HepG2 (cell line): ENCODE measurements at regions not wholly inside any gene's neighbourhood (a gene's known extent, or its start where the extent isn't known, plus 50 kb on each side); places are given as distances from the start of the nearest gene placed in this dataset.
A peak's percentile ranks its signal among the peaks of the same experiment; 100 is the strongest.

ENCODE experiments used
- ATM ChIP-seq: fragments of 450-650 bp; IDR thresholded peaks from 2 replicates; pipeline ENCODE4 v1.7.1; 2017; ENCODE audit warnings: mild to moderate bottlenecking, borderline replicate concordance
- BHLHE40 ChIP-seq: IDR thresholded peaks from 2 replicates; pipeline ENCODE4 v1.6.1; 2011; ENCODE audit warnings: low read length, improper control_type of control experiment
- BRD4 ChIP-seq: sonication (generic); formaldehyde crosslinking; IDR thresholded peaks from 2 replicates; pipeline ENCODE4 v1.4.0; 2020; ENCODE audit warnings: missing genetic modification reagents
- FIP1L1 ChIP-seq: fragments of 200-400 bp; formaldehyde crosslinking; IDR thresholded peaks from 2 replicates; pipeline ENCODE4 v1.6.1; 2018; ENCODE audit warnings: low read depth, mild to moderate bottlenecking, low read length, moderate library complexity, borderline replicate concordance; ENCODE audit not compliant: insufficient read depth
- FOXK2 ChIP-seq: fragments of 450-650 bp; IDR thresholded peaks from 2 replicates; pipeline ENCODE4 v1.6.1; 2016
- GPN1 ChIP-seq: sonication (generic); formaldehyde crosslinking; IDR thresholded peaks from 2 replicates; pipeline ENCODE4 v1.5.1; 2020; ENCODE audit warnings: missing genetic modification reagents, borderline replicate concordance
- JUN ChIP-seq: sonication (generic); formaldehyde crosslinking; IDR thresholded peaks from 2 replicates; pipeline ENCODE4 v1.4.0; 2020; ENCODE audit warnings: mild to moderate bottlenecking, missing genetic modification reagents
- MATR3 ChIP-seq: sonication (generic); formaldehyde crosslinking; IDR thresholded peaks from 2 replicates; pipeline ENCODE4 v1.4.0; 2020; ENCODE audit warnings: missing genetic modification reagents
- RBM22 ChIP-seq: fragments of 200-400 bp; formaldehyde crosslinking; optimal IDR thresholded peaks from 2 replicates; pipeline ENCODE3; 2017; ENCODE audit warnings: mild to moderate bottlenecking, low read length, moderate library complexity
- REPIN1 ChIP-seq: sonication (generic); formaldehyde crosslinking; IDR thresholded peaks from 2 replicates; pipeline ENCODE4 v1.8.0; 2022; ENCODE audit warnings: missing genetic modification reagents, low read depth, mild to moderate bottlenecking, borderline replicate concordance
- TBX3 ChIP-seq: fragments of 450-650 bp; IDR thresholded peaks from 2 replicates; pipeline ENCODE4 v1.6.1; 2017; ENCODE audit warnings: antibody characterized with exemption, mild to moderate bottlenecking, inconsistent platforms, borderline replicate concordance
- ZNF30 ChIP-seq: sonication (generic); formaldehyde crosslinking; IDR thresholded peaks from 2 replicates; pipeline ENCODE4 v1.5.0; 2020; ENCODE audit warnings: mild to moderate bottlenecking, missing genetic modification reagents
- ZNF644 ChIP-seq: IDR thresholded peaks from 2 replicates; pipeline ENCODE4 v1.6.1; 2016; ENCODE audit warnings: low read depth
- ZNF720 ChIP-seq: sonication (generic); formaldehyde crosslinking; IDR thresholded peaks from 2 replicates; pipeline ENCODE4 v1.4.0; 2020; ENCODE audit warnings: missing genetic modification reagents
- ZNF749 ChIP-seq: sonication (generic); formaldehyde crosslinking; IDR thresholded peaks from 2 replicates; pipeline ENCODE4 v1.8.0; 2022; ENCODE audit warnings: mild to moderate bottlenecking, missing genetic modification reagents, moderate library complexity, borderline replicate concordance
- ZNF878 ChIP-seq: sonication (generic); formaldehyde crosslinking; IDR thresholded peaks from 2 replicates; pipeline ENCODE4 v1.8.1; 2023; ENCODE audit warnings: mild to moderate bottlenecking, missing genetic modification reagents, moderate library complexity
- TF ChIP-seq, protein P1 (sequence below), 2 experiments: IDR thresholded peaks; 2 replicates each; pipeline ENCODE4 v1.6.1; 2011 to 2012; ENCODE audit warnings: low read length in 2 of 2, borderline replicate concordance in 1 of 2, low read depth in 1 of 2, mild to moderate bottlenecking in 1 of 2, moderate library complexity in 1 of 2
- TF ChIP-seq, protein P2 (sequence below): sonication (generic); formaldehyde crosslinking; IDR thresholded peaks from 2 replicates; pipeline ENCODE4 v1.9.0; 2022; ENCODE audit warnings: missing genetic modification reagents, mild to moderate bottlenecking, borderline replicate concordance
- TF ChIP-seq, protein P3 (sequence below): sonication (generic); formaldehyde crosslinking; IDR thresholded peaks from 2 replicates; pipeline ENCODE4 v1.5.0; 2020; ENCODE audit warnings: missing genetic modification reagents
- TF ChIP-seq, protein P4 (sequence below): sonication (generic); formaldehyde crosslinking; IDR thresholded peaks from 2 replicates; pipeline ENCODE4 v1.4.0; 2020; ENCODE audit warnings: missing genetic modification reagents
- TF ChIP-seq, protein P5 (sequence below): sonication (generic); formaldehyde crosslinking; IDR thresholded peaks from 2 replicates; pipeline ENCODE4 v1.5.1; 2020; ENCODE audit warnings: missing genetic modification reagents, mild to moderate bottlenecking, borderline replicate concordance
- TF ChIP-seq, protein P6 (sequence below): IDR thresholded peaks from 2 replicates; pipeline ENCODE4 v1.6.1; 2012; ENCODE audit warnings: inconsistent platforms

DNA sequence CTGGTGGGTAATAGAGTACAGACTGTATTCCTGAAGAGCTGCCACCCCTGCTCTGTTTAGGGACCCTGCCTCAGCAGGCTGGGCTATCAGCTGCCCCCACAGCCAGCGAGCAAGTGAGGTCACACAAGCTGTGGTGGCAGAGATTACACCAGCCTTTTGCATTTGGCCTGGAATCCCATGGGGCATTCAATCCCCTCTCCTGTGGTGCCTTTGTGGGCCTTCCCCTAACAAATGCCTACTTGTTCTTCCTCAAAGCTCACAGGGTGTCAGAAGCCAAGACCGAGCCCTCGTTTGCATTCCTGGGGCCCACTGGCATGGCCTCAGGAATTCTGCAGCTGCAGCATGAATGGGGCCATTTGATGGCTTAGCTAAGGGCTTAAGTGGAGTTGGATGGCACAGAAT, 212.7 kb upstream of the PHYHIPL start (continued):
- TF ChIP-seq, protein P1, sequence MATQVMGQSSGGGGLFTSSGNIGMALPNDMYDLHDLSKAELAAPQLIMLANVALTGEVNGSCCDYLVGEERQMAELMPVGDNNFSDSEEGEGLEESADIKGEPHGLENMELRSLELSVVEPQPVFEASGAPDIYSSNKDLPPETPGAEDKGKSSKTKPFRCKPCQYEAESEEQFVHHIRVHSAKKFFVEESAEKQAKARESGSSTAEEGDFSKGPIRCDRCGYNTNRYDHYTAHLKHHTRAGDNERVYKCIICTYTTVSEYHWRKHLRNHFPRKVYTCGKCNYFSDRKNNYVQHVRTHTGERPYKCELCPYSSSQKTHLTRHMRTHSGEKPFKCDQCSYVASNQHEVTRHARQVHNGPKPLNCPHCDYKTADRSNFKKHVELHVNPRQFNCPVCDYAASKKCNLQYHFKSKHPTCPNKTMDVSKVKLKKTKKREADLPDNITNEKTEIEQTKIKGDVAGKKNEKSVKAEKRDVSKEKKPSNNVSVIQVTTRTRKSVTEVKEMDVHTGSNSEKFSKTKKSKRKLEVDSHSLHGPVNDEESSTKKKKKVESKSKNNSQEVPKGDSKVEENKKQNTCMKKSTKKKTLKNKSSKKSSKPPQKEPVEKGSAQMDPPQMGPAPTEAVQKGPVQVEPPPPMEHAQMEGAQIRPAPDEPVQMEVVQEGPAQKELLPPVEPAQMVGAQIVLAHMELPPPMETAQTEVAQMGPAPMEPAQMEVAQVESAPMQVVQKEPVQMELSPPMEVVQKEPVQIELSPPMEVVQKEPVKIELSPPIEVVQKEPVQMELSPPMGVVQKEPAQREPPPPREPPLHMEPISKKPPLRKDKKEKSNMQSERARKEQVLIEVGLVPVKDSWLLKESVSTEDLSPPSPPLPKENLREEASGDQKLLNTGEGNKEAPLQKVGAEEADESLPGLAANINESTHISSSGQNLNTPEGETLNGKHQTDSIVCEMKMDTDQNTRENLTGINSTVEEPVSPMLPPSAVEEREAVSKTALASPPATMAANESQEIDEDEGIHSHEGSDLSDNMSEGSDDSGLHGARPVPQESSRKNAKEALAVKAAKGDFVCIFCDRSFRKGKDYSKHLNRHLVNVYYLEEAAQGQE (IDR thresholded peaks at IDR 0.05; ENCODE audit: borderline replicate concordance in 1 of 2, low read depth in 1 of 2, low read length in 2 of 2): 0 out of 4 replicates have a peak, but pooled peaks of 1 of the 2 experiments have one; percentile 6
- TF ChIP-seq, protein P2, sequence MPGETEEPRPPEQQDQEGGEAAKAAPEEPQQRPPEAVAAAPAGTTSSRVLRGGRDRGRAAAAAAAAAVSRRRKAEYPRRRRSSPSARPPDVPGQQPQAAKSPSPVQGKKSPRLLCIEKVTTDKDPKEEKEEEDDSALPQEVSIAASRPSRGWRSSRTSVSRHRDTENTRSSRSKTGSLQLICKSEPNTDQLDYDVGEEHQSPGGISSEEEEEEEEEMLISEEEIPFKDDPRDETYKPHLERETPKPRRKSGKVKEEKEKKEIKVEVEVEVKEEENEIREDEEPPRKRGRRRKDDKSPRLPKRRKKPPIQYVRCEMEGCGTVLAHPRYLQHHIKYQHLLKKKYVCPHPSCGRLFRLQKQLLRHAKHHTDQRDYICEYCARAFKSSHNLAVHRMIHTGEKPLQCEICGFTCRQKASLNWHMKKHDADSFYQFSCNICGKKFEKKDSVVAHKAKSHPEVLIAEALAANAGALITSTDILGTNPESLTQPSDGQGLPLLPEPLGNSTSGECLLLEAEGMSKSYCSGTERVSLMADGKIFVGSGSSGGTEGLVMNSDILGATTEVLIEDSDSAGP (CRISPR knock-in tag): peak; percentile 41; the same call in 1 of the 2 replicates
- TF ChIP-seq FIP1L1 (no peak), GPN1 (CRISPR knock-in tag) (no peak), ATM (no peak), ZNF878 (no peak), BRD4 (0 out of 2 replicates have a peak, but pooled peaks have one; percentile 38), REPIN1 (peak; percentile 27; the same call in 1 of the 2 replicates), TBX3 (no peak), ZNF720 (CRISPR knock-in tag) (no peak), ZNF749 (no peak), JUN (no peak), MATR3 (CRISPR knock-in tag) (no peak), ZNF30 (CRISPR knock-in tag) (no peak), RBM22 (no peak), ZNF644 (peak; percentile 88), BHLHE40 (no peak), FOXK2 (no peak)
- TF ChIP-seq, protein P3, sequence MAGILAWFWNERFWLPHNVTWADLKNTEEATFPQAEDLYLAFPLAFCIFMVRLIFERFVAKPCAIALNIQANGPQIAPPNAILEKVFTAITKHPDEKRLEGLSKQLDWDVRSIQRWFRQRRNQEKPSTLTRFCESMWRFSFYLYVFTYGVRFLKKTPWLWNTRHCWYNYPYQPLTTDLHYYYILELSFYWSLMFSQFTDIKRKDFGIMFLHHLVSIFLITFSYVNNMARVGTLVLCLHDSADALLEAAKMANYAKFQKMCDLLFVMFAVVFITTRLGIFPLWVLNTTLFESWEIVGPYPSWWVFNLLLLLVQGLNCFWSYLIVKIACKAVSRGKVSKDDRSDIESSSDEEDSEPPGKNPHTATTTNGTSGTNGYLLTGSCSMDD (CRISPR knock-in tag): no peak
- TF ChIP-seq, protein P4, sequence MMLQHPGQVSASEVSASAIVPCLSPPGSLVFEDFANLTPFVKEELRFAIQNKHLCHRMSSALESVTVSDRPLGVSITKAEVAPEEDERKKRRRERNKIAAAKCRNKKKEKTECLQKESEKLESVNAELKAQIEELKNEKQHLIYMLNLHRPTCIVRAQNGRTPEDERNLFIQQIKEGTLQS (CRISPR knock-in tag): no peak
- TF ChIP-seq, protein P5, sequence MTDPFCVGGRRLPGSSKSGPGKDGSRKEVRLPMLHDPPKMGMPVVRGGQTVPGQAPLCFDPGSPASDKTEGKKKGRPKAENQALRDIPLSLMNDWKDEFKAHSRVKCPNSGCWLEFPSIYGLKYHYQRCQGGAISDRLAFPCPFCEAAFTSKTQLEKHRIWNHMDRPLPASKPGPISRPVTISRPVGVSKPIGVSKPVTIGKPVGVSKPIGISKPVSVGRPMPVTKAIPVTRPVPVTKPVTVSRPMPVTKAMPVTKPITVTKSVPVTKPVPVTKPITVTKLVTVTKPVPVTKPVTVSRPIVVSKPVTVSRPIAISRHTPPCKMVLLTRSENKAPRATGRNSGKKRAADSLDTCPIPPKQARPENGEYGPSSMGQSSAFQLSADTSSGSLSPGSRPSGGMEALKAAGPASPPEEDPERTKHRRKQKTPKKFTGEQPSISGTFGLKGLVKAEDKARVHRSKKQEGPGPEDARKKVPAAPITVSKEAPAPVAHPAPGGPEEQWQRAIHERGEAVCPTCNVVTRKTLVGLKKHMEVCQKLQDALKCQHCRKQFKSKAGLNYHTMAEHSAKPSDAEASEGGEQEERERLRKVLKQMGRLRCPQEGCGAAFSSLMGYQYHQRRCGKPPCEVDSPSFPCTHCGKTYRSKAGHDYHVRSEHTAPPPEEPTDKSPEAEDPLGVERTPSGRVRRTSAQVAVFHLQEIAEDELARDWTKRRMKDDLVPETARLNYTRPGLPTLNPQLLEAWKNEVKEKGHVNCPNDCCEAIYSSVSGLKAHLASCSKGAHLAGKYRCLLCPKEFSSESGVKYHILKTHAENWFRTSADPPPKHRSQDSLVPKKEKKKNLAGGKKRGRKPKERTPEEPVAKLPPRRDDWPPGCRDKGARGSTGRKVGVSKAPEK (CRISPR knock-in tag): no peak
- TF ChIP-seq, protein P6, sequence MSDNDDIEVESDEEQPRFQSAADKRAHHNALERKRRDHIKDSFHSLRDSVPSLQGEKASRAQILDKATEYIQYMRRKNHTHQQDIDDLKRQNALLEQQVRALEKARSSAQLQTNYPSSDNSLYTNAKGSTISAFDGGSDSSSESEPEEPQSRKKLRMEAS: peak; percentile 55; the same call in 1 of the 2 replicates
